ENCODE measurements at regions not wholly inside any gene's neighbourhood (a gene's known extent, or its start where the extent isn't known, plus 50 kb on each side); places are given as distances from the start of the nearest gene placed in this dataset.

GRCh38 chr2:168394262-168394661 lies 61.8 kb upstream of the CERS6 start:
- Histone ChIP-seq H3K79me2 (ENCODE audit: control insufficient read depth, insufficient read depth, low read length) (no peaks in the 10 kb centered on the region), H4K20me1 (replicated peaks; ENCODE audit: control insufficient read depth, extremely low read depth, insufficient read depth, low read length) (no peaks in the 10 kb centered on the region), H3K4me3 (replicated peaks in 1 of 3; ENCODE audit: insufficient read depth in 1 of 3, low read depth in 1 of 3, low read length in 3 of 3) (no peak overlapping the region), H2AFZ (ENCODE audit: low read depth, low read length) (no peak overlapping the region), H3K36me3 (ENCODE audit: control insufficient read depth in 2 of 2, extremely low read depth in 1 of 2, insufficient read depth in 2 of 2, low read length in 2 of 2) (no peaks in the 10 kb centered on the region), H3K9me1 (replicated peaks; ENCODE audit: control insufficient read depth, extremely low read depth, insufficient read depth, low read length) (no peaks in the 10 kb centered on the region), H3K9me3 (replicated peaks; ENCODE audit: control insufficient read depth, insufficient read depth, low read length) (no peaks in the 10 kb centered on the region), H3K4me2 (ENCODE audit: insufficient read depth, low read length) (no peak overlapping the region), H3K4me1 (ENCODE audit: control insufficient read depth, extremely low read depth, insufficient read depth, low read length) (no peaks in the 10 kb centered on the region), H3K27me3 (ENCODE audit: control insufficient read depth in 2 of 2, insufficient read depth in 2 of 2, low read length in 2 of 2) (no peaks in the 10 kb centered on the region), H3K9ac (replicated peaks; ENCODE audit: extremely low read depth, insufficient read depth, low read length) (no peak overlapping the region), H3K27ac (ENCODE audit: insufficient read depth, low read depth, low read length) (no peak overlapping the region)
- intact Hi-C loops (cut with micrococcal nuclease) = no loop called here
- no peak for FAIRE-seq
- TF ChIP-seq JUN (IDR thresholded peaks at IDR 0.05; ENCODE audit: borderline replicate concordance, insufficient read depth, insufficient read length, low read depth) (no peak), CTCF (IDR thresholded peaks at IDR 0.05; ENCODE audit: extremely low read depth in 1 of 2, insufficient read depth in 1 of 2, low read depth in 1 of 2, low read length in 2 of 2) (no peak), MYC (IDR thresholded peaks at IDR 0.05; ENCODE audit: low read depth, low read length) (no peak), EZH2 (IDR thresholded peaks at IDR 0.05; ENCODE audit: borderline replicate concordance, low read depth, low read length, severe bottlenecking) (no peak), FOS (IDR thresholded peaks at IDR 0.05; ENCODE audit: borderline replicate concordance, insufficient read depth, low read length) (no peak), GATA2 (IDR thresholded peaks at IDR 0.05; ENCODE audit: insufficient read depth, insufficient read length, low read depth, low read length) (no peak), POLR2A (IDR thresholded peaks at IDR 0.05; ENCODE audit: low read depth, low read length) (no peak), MAX (IDR thresholded peaks at IDR 0.05; ENCODE audit: insufficient read depth, insufficient read length) (no peak), POLR2AphosphoS5 (IDR thresholded peaks at IDR 0.05; ENCODE audit: insufficient read depth, low read depth, low read length) (no peak)
- ChIA-PET CTCF (no interaction called here), POLR2A (no interaction called here)
- no TSS peak for BruUV-seq (replicated peaks)
- no peak for DNase-seq (ENCODE audit: low read depth, low spot score)
- dilution Hi-C loops (cut with MboI; ENCODE audit: extremely low pct_ligation_motif_present, low sequenced_read_pairs) = no loop called here

Data from endothelial cell of umbilical vein (primary cell).